Inferior parietal cortex (tissue), 1 donor: ENCODE measurements at regions not wholly inside any gene's neighbourhood (a gene's known extent, or its start where the extent isn't known, plus 50 kb on each side); places are given as distances from the start of the nearest gene placed in this dataset.

Experiments
- DNase-seq: peaks from one replicate; pipeline ENCODE4 v3.0.0-alpha.2; 2016; ENCODE audit errors: extremely low spot score

GRCh38 chr2:59019566-59020159 is 778.5 kb upstream of the FANCL start:
- DNase-seq: no peak

- no peak for DNase-seq
These were observed 777.6 kb upstream of the FANCL start for GRCh38 chr2:59018737-59019136.

GRCh38 chr2:59015027-59015426 is 773.9 kb upstream of the FANCL start:
- no peak for DNase-seq

- no peak for DNase-seq
These were observed 771.8 kb upstream of the FANCL start for GRCh38 chr2:59012971-59013370.

GRCh38 chr2:59012234-59012633 is 771.1 kb upstream of the FANCL start:
- DNase-seq: no peak

GRCh38 chr2:59008950-59009349 is 767.8 kb upstream of the FANCL start:
- no peak for DNase-seq

GRCh38 chr2:59005836-59006615 is 764.9 kb upstream of the FANCL start:
- DNase-seq: no peak

- no peak for DNase-seq
These were observed 763.5 kb upstream of the FANCL start for GRCh38 chr2:59004621-59005020.

- DNase-seq: no peak
These were observed 759.7 kb upstream of the FANCL start for GRCh38 chr2:59000796-59001195.

GRCh38 chr2:58992062-58992706 is 751.1 kb upstream of the FANCL start:
- DNase-seq: no peak

- no peak for DNase-seq
These were observed 750.2 kb upstream of the FANCL start for GRCh38 chr2:58991357-58991756.

GRCh38 chr2:58985541-58985940 is 744.4 kb upstream of the FANCL start:
- DNase-seq: no peak

- no peak for DNase-seq
These were observed 743.6 kb upstream of the FANCL start for GRCh38 chr2:58984731-58985130.

GRCh38 chr2:58983111-58983510 is 742.0 kb upstream of the FANCL start:
- no peak for DNase-seq

GRCh38 chr2:58981237-58981636 is 740.1 kb upstream of the FANCL start:
- no peak for DNase-seq

- no peak for DNase-seq
These were observed 735.4 kb upstream of the FANCL start for GRCh38 chr2:58976375-58977071.

GRCh38 chr2:58974881-58975280 is 733.8 kb upstream of the FANCL start:
- DNase-seq: no peak

- no peak for DNase-seq
These were observed 733.3 kb upstream of the FANCL start for GRCh38 chr2:58974426-58974825.

- no peak for DNase-seq
These were observed 732.7 kb upstream of the FANCL start for GRCh38 chr2:58973811-58974281.

GRCh38 chr2:58972737-58973136 is 731.6 kb upstream of the FANCL start:
- DNase-seq: no peak

GRCh38 chr2:58971511-58972360 is 730.6 kb upstream of the FANCL start:
- no peak for DNase-seq
